ENCODE measurements at regions not wholly inside any gene's neighbourhood (a gene's known extent, or its start where the extent isn't known, plus 50 kb on each side); places are given as distances from the start of the nearest gene placed in this dataset.

- TF ChIP-seq ZNF24 (IDR thresholded peaks at IDR 0.05) = no peak
- TF ChIP-seq CTCF (IDR thresholded peaks at IDR 0.05 in 2 of 3, conservative IDR thresholded peaks at IDR 0.05 in 1 of 3; ENCODE audit: control insufficient read depth in 2 of 3, extremely low read depth in 1 of 3, insufficient read depth in 1 of 3, low read depth in 3 of 3, low read length in 3 of 3) = no peak
Observed at GRCh38 chr13:63112799-63113395, 1697.2 kb upstream of the PCDH20 start.
